ENCODE measurements at regions not wholly inside any gene's neighbourhood (a gene's known extent, or its start where the extent isn't known, plus 50 kb on each side); places are given as distances from the start of the nearest gene placed in this dataset.

GRCh38 chr16:6827931-6828330, 504.7 kb upstream of the RBFOX1 start:
- no peak for TF ChIP-seq CTCF (IDR thresholded peaks at IDR 0.05)

GRCh38 chr16:6827267-6827666, 505.4 kb upstream of the RBFOX1 start:
- no peak for TF ChIP-seq CTCF (IDR thresholded peaks at IDR 0.05)
- ATAC-seq (ENCODE audit: low FRiP score) (no peak), DNase-seq (ENCODE audit: low spot score) (no peak)

More at GRCh38 chr16:6827931-6828330, 504.7 kb upstream of the RBFOX1 start:
- DNase-seq (ENCODE audit: low spot score), result no peak
- ATAC-seq (ENCODE audit: low FRiP score), result no peak

- DNase-seq (ENCODE audit: low spot score) (no peak), ATAC-seq (ENCODE audit: low FRiP score) (no peak)
- no peak for TF ChIP-seq CTCF (IDR thresholded peaks at IDR 0.05)
These were observed 510.6 kb upstream of the RBFOX1 start for GRCh38 chr16:6822041-6822440.

- no peak for TF ChIP-seq CTCF (IDR thresholded peaks at IDR 0.05)
- no peak for ATAC-seq (ENCODE audit: low FRiP score)
- no peak for DNase-seq (ENCODE audit: low spot score)
These were observed 528.2 kb upstream of the RBFOX1 start for GRCh38 chr16:6804461-6804860.

GRCh38 chr16:6803176-6803575, 529.5 kb upstream of the RBFOX1 start:
- no peak for TF ChIP-seq CTCF (IDR thresholded peaks at IDR 0.05)
- ATAC-seq (ENCODE audit: low FRiP score), result no peak
- DNase-seq (ENCODE audit: low spot score), result no peak

GRCh38 chr16:6797223-6797622, 535.4 kb upstream of the RBFOX1 start:
- TF ChIP-seq CTCF (IDR thresholded peaks at IDR 0.05), result no peak
- ATAC-seq (ENCODE audit: low FRiP score) (no peak), DNase-seq (ENCODE audit: low spot score) (no peak)

GRCh38 chr16:6777624-6778023, 555.0 kb upstream of the RBFOX1 start:
- no peak for TF ChIP-seq CTCF (IDR thresholded peaks at IDR 0.05)
- DNase-seq (ENCODE audit: low spot score) (no peak), ATAC-seq (ENCODE audit: low FRiP score) (no peak)
